Activated gamma-delta T cell (primary cell): ENCODE measurements at regions not wholly inside any gene's neighbourhood (a gene's known extent, or its start where the extent isn't known, plus 50 kb on each side); places are given as distances from the start of the nearest gene placed in this dataset.

Experiments
- DNase-seq: peaks from one replicate; lab custom pipeline; 2025; lab: John Stamatoyannopoulos, UW

- no peak for DNase-seq
Observed at GRCh38 chr2:67836866-67837265, 225.9 kb downstream of the C1D start.

DNA sequence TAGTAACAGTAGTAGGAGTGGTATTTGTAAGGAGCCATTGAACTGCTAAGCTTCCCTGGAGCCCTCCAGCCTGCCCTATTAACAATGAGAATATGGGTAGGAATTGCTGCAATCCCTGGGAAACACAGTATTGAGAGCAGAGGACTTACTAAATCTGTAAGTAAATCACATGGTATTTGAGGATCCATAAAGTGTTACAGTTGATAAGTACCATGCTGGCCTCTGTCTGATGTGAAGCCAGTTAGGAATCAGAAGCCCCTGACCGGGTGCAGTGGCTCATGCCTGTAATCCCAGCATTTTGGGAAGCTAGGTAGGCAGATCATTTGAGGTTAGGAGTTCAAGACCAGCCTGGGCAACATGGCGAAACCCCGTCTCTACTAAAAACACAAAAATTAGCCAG lies 224.6 kb downstream of the C1D start:
- no peak for DNase-seq

- no peak for DNase-seq
Observed at GRCh38 chr2:67839242-67839641, 223.6 kb downstream of the C1D start.

GRCh38 chr2:67839668-67840067 lies 223.1 kb downstream of the C1D start:
- no peak for DNase-seq

DNA sequence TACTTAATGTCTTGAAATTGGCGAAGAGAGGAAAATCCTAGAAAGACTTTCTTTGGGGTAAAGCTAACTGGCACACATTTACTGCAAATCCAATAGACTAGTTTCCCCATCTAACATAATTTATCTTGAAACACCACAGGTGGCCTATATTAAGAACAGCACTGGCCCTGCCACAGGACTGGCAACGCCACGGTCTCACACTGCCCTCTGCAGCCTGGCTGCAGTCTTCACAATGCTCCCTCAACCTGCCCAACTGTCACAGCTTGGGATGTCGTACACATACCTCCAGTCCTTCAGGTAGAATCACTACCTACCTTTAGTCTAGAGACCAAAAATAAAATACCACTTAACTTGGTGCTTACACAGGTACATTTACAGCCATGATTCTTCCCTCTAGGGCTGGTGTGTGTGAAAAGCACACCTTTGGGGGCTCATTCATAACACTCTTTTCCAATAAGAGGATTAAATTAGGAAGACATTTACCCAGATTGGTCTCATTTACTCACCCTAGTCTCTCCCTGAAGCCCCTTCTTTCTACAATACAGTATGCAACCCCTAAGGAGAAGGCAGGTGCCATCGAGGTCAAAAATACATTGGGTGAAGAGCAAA lies 222.2 kb downstream of the C1D start:
- DNase-seq: peak; percentile 12

- DNase-seq: no peak
Observed at GRCh38 chr2:67841711-67842110, 221.1 kb downstream of the C1D start.

DNA sequence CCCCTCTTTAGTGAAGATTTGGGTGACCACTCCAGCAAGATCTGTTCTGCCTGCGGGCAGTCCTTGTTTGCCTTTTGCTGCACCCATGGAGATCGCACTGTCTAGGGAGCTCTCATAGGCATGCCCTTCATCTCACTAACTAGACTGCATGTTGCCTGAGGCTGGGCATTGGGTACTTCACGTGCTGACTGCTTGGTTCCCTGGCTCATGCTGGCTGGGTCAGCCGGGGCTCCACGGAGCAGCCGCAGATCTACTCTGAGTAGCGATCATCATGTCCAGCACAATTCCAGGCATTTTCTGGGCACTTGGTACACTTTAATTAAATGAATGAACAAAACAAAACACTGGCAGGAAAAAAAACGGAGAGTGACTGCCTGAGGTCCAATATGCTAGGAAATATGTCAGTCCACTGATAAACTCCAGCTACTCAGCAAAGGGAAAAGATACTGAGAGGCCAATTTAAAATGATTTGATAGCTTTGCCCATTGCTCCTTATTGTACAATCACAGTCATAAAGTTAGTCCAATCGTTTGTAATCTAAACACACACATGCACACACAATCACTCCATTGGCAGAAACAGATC lies 220.3 kb downstream of the C1D start:
- DNase-seq: no peak

- DNase-seq: no peak
Observed at GRCh38 chr2:67844024-67844540, 218.7 kb downstream of the C1D start.

GRCh38 chr2:67845621-67846369 lies 217.0 kb downstream of the C1D start:
- no peak for DNase-seq

DNA sequence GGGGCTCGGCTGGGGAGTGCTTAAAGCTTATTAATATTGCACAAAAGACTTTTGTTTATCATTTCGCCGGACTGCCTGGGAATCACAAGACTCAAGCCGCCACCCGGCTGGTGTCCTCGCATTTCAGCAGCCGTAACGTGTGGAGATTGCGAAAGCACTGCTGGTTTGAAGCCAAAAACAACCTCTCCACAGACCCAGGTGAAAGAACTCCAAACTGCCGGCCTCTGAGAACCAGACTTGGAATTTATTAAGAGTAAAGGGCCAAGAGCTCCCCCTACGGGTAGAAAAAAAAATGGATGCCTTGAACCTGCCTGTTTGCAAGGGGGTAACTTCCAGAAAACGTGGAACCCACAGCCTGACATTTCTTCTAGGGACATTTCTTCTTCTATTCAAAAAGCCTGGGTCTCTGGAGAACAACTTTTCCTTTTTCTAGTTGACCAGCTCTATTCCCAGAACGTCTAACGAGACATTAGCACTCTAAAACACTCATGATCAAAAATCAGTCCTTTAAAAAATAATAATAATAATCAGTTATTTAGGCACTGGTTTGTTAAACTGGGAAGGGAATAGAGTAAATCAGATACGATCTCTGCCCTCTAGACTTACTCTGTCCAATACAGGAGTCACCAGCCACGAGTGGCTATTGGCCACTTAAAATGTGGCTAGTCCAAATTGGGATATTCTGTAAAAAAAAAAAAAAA lies 216.3 kb downstream of the C1D start:
- no peak for DNase-seq

- no peak for DNase-seq
Observed at GRCh38 chr2:67848551-67849285, 214.1 kb downstream of the C1D start.

DNA sequence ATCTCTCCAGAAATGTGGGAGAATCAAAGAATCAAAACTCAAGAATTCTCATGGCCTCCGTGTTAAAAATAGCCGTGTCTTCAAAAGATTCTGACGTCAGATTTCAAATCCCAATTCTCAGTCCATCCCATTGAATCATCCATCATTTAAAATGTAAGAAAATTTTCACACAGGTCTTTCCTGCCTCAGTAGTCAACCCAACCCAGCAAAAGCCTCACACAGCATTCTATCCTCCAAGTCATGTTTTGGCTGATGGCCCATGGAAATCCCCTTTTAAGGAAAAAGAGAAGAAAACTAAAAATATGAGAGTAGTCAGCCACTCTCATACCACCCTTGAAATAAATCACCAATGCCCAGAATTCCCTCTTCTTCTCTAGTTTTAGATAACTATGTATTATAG lies 211.8 kb downstream of the C1D start:
- DNase-seq: no peak

DNA sequence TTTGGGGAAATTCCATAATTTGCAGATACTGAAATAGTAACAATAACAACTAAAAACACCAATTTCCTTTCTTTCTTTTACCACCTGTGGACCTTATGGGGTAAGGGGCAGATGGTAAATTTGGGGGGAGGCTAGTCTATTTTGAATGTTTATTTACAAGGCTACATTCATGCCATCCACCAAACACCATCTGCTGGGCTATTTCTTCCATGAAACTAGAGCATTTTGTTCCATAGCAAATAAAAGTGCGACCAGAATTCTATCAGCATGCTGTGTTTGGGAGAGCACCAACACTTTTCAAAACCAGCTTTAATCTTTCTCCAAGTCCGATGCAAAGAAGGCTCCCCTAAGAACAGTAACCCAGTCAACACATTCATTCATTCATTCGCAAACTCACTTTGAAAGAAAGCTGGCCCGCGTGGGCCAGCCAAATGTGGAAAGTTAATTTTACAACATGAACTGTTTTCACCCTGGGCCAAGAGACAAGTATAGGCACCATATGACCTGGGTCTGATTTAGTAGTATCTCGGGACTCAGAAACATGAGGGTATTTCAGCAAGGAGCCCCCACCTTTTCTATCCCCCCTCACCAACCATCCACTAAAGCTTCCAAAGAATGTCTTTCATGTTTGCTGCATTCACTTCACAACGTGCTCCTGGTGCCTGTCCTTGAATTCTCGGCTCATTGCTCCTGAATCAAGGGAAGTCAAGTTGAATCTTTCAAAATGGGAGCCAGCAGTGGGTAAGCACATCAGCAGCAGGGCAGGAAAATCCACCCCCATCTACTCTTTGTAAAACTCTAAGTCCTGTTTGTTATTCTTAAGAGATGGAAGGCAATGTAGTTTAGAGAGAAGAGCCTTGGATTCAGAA lies 210.6 kb downstream of the C1D start:
- DNase-seq: no peak

DNA sequence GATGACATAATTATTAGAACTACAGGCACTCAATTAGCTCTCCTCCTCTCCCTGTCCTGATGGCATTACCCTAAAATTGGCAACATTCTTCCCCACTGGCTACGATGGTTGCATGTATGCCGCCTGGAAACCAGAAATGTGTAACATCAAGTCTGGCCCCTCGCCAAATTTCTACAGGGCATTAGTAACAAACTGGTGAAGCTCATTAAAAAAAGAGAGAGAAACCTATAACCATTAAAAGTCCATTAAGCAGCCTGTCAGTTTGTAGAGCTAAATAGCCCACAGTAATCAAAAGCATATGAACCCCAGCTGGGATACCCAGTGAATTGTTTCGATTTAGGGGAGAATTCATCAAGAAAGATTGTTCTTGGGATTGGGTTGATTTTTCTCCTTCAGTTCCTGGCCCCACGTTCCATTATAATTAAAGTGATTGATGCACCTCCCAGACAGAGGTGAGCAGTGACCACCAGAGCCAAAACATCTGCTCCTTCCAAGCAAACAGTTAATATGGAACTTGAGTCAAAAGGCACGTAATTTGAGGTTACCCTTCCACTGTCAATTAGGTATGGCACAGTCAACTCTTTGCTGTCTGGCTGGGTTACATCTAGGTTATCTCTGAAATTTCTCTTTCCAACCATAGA lies 208.6 kb downstream of the C1D start:
- no peak for DNase-seq

GRCh38 chr2:67854798-67855197 lies 208.0 kb downstream of the C1D start:
- DNase-seq: no peak

DNA sequence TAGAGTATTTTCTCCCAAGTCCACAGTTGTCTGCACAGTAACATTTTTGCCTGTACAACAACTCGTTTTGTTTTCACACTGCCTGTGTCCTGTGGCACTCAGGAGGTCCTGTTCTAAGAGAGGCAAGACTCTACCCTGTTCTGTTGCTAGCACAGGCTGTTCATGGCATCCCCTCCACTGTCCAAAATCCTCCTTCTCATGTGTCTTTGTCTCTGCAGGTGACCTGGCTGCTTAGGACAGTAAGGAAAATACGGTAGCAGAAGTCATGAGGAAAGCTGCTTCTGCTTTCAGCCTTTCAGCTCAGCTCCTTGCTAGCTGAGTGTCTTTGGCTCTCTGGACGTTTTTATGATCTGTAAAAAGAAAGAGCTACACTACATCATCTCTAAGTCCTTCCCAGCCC lies 205.9 kb downstream of the C1D start:
- DNase-seq: no peak

DNA sequence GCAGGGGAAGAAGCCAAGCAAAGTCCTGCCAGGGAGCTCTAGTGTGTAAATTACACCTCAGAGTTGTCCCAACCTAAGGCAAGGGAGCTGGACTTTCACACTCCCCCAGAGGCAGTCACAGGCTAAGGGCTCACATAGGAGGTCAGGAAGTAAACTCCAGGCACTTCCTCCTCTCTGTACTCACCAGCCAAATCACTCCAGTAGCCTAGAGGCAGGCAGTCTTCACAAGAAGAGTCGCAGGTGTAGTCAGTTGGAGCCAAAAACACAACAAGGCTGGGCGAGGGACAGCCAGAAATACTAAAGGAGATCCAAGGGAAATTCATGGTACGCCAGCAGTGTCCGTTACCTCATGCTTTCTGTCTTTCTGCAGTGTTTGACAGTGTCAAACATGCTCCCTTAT lies 205.0 kb downstream of the C1D start:
- DNase-seq: no peak

- no peak for DNase-seq
Observed at GRCh38 chr2:67858886-67859285, 203.9 kb downstream of the C1D start.

DNA sequence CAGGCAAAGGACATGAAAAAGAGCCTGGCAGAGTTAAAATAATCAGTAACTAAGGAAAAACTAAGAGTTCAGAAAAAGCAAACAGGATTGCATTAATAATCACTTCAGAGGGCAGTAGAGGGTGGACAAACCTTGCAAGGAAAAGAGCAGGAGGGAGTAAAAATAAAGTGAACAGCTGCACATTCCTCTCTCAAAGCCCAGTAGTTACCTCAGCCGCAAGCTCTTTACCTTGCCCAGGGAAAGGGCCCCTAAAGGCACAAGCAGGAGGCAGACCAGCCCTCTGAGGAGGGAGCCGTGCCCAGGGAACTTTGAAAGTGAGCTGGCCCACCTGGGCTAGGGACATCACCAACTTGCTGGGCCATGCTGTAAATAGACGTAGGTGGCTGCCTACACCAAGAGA lies 196.9 kb downstream of the C1D start:
- DNase-seq: no peak

DNA sequence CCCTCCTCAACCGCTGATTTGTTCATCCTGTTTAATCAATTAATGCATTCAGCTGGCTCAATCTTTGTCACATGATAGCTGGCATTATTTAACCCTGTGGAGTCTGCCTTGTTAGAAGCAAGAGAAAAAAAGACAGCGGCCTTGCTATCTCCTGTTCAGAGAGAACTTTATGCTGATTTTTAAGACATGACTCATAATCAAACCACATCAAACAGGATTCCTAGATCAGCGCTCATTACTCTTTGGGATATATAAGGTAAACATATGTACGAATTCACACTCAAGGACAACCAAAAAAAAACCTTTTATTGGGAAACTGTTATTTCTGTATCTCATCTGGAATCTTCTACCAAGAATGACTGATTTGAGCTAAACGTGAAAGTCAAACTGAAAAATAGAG lies 195.1 kb downstream of the C1D start:
- DNase-seq: no peak
